ENCODE measurements at regions not wholly inside any gene's neighbourhood (a gene's known extent, or its start where the extent isn't known, plus 50 kb on each side); places are given as distances from the start of the nearest gene placed in this dataset.

DNA sequence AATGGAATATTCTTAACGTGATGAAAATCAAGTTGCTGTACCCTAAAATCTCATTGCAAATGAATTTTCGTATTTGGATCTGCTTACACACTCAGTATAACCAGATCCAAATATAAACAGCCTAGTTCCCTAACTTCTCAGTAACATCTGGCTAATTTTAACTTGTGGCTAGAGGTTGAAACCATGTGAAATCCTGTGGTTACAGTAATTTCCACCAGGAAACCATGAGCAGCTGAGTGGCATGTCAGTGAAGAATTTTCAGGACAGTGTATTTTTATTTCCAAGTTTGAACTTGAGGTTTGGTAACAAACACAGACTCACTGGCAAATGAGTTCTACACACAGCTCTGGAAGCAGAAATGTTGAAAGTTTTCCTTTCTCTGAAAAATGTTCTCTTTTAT lies 754.1 kb downstream of the NR2F2 start:
- TF ChIP-seq, protein P1, sequence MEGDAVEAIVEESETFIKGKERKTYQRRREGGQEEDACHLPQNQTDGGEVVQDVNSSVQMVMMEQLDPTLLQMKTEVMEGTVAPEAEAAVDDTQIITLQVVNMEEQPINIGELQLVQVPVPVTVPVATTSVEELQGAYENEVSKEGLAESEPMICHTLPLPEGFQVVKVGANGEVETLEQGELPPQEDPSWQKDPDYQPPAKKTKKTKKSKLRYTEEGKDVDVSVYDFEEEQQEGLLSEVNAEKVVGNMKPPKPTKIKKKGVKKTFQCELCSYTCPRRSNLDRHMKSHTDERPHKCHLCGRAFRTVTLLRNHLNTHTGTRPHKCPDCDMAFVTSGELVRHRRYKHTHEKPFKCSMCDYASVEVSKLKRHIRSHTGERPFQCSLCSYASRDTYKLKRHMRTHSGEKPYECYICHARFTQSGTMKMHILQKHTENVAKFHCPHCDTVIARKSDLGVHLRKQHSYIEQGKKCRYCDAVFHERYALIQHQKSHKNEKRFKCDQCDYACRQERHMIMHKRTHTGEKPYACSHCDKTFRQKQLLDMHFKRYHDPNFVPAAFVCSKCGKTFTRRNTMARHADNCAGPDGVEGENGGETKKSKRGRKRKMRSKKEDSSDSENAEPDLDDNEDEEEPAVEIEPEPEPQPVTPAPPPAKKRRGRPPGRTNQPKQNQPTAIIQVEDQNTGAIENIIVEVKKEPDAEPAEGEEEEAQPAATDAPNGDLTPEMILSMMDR (IDR thresholded peaks at IDR 0.05): no peak
- no peak for TF ChIP-seq POLR2AphosphoS5 (IDR thresholded peaks at IDR 0.05)
